ENCODE measurements at regions not wholly inside any gene's neighbourhood (a gene's known extent, or its start where the extent isn't known, plus 50 kb on each side); places are given as distances from the start of the nearest gene placed in this dataset.

DNA sequence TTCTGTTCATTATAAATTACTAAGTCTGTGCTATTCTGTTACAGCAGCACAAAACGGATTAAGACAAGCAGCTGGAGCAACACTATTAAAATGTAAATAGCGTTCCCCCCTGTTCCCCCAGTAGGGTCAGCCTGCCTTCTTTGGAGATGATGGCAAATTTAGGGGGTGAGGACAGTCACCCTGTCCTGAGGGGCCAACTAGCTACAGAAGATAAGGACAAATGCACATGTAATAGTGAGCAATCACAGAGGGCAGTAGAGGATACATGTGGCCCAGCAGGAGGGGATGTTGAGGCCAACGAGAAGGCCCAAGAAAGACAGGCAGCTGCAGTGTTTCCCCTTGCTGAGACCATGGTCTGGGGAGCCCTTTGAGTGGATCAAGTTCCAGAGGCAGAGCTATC is 266.7 kb upstream of the CDYL start:
- TF ChIP-seq ZFP3 (CRISPR knock-in tag; IDR thresholded peaks at IDR 0.05) (no peak), ZNF70 (CRISPR knock-in tag; IDR thresholded peaks at IDR 0.05) (no peak), OSR1 (CRISPR knock-in tag; IDR thresholded peaks at IDR 0.05) (no peak), TOX (CRISPR knock-in tag; IDR thresholded peaks at IDR 0.05; ENCODE audit: borderline replicate concordance) (no peak), GLIS3 (CRISPR knock-in tag; IDR thresholded peaks at IDR 0.05) (no peak), ISL1 (CRISPR knock-in tag; IDR thresholded peaks at IDR 0.05) (no peak), RARB (CRISPR knock-in tag; IDR thresholded peaks at IDR 0.05) (no peak), ZNF565 (CRISPR knock-in tag; conservative IDR thresholded peaks at IDR 0.05; ENCODE audit: low read depth) (no peak), BACH2 (CRISPR knock-in tag; IDR thresholded peaks at IDR 0.05; ENCODE audit: borderline replicate concordance) (no peak), ZC3H10 (CRISPR knock-in tag; IDR thresholded peaks at IDR 0.05) (no peak), ZFP30 (CRISPR knock-in tag; IDR thresholded peaks at IDR 0.05) (no peak), ARNTL (CRISPR knock-in tag; IDR thresholded peaks at IDR 0.05; ENCODE audit: borderline replicate concordance, low read depth) (no peak), ZNF8 (CRISPR knock-in tag; IDR thresholded peaks at IDR 0.05) (no peak), PPARA (CRISPR knock-in tag; IDR thresholded peaks at IDR 0.05; ENCODE audit: borderline replicate concordance) (no peak), SNAI2 (CRISPR knock-in tag; IDR thresholded peaks at IDR 0.05) (no peak), TCF4 (CRISPR knock-in tag; IDR thresholded peaks at IDR 0.05; ENCODE audit: borderline replicate concordance) (no peak)
- TF ChIP-seq, protein P1, sequence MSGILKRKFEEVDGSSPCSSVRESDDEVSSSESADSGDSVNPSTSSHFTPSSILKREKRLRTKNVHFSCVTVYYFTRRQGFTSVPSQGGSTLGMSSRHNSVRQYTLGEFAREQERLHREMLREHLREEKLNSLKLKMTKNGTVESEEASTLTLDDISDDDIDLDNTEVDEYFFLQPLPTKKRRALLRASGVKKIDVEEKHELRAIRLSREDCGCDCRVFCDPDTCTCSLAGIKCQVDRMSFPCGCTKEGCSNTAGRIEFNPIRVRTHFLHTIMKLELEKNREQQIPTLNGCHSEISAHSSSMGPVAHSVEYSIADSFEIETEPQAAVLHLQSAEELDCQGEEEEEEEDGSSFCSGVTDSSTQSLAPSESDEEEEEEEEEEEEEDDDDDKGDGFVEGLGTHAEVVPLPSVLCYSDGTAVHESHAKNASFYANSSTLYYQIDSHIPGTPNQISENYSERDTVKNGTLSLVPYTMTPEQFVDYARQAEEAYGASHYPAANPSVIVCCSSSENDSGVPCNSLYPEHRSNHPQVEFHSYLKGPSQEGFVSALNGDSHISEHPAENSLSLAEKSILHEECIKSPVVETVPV (CRISPR knock-in tag; IDR thresholded peaks at IDR 0.05) = no peak
- TF ChIP-seq, protein P2, sequence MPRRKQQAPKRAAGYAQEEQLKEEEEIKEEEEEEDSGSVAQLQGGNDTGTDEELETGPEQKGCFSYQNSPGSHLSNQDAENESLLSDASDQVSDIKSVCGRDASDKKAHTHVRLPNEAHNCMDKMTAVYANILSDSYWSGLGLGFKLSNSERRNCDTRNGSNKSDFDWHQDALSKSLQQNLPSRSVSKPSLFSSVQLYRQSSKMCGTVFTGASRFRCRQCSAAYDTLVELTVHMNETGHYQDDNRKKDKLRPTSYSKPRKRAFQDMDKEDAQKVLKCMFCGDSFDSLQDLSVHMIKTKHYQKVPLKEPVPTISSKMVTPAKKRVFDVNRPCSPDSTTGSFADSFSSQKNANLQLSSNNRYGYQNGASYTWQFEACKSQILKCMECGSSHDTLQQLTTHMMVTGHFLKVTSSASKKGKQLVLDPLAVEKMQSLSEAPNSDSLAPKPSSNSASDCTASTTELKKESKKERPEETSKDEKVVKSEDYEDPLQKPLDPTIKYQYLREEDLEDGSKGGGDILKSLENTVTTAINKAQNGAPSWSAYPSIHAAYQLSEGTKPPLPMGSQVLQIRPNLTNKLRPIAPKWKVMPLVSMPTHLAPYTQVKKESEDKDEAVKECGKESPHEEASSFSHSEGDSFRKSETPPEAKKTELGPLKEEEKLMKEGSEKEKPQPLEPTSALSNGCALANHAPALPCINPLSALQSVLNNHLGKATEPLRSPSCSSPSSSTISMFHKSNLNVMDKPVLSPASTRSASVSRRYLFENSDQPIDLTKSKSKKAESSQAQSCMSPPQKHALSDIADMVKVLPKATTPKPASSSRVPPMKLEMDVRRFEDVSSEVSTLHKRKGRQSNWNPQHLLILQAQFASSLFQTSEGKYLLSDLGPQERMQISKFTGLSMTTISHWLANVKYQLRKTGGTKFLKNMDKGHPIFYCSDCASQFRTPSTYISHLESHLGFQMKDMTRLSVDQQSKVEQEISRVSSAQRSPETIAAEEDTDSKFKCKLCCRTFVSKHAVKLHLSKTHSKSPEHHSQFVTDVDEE (CRISPR knock-in tag; IDR thresholded peaks at IDR 0.05) = no peak
- TF ChIP-seq, protein P3, sequence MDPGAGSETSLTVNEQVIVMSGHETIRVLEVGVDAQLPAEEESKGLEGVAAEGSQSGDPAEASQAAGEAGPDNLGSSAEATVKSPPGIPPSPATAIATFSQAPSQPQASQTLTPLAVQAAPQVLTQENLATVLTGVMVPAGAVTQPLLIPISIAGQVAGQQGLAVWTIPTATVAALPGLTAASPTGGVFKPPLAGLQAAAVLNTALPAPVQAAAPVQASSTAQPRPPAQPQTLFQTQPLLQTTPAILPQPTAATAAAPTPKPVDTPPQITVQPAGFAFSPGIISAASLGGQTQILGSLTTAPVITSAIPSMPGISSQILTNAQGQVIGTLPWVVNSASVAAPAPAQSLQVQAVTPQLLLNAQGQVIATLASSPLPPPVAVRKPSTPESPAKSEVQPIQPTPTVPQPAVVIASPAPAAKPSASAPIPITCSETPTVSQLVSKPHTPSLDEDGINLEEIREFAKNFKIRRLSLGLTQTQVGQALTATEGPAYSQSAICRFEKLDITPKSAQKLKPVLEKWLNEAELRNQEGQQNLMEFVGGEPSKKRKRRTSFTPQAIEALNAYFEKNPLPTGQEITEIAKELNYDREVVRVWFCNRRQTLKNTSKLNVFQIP (CRISPR knock-in tag; IDR thresholded peaks at IDR 0.05; ENCODE audit: borderline replicate concordance, low read depth) = no peak
- TF ChIP-seq, protein P4, sequence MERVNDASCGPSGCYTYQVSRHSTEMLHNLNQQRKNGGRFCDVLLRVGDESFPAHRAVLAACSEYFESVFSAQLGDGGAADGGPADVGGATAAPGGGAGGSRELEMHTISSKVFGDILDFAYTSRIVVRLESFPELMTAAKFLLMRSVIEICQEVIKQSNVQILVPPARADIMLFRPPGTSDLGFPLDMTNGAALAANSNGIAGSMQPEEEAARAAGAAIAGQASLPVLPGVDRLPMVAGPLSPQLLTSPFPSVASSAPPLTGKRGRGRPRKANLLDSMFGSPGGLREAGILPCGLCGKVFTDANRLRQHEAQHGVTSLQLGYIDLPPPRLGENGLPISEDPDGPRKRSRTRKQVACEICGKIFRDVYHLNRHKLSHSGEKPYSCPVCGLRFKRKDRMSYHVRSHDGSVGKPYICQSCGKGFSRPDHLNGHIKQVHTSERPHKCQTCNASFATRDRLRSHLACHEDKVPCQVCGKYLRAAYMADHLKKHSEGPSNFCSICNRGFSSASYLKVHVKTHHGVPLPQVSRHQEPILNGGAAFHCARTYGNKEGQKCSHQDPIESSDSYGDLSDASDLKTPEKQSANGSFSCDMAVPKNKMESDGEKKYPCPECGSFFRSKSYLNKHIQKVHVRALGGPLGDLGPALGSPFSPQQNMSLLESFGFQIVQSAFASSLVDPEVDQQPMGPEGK (CRISPR knock-in tag; IDR thresholded peaks at IDR 0.05; ENCODE audit: borderline replicate concordance) = no peak
- ATAC-seq = no peak

DNA sequence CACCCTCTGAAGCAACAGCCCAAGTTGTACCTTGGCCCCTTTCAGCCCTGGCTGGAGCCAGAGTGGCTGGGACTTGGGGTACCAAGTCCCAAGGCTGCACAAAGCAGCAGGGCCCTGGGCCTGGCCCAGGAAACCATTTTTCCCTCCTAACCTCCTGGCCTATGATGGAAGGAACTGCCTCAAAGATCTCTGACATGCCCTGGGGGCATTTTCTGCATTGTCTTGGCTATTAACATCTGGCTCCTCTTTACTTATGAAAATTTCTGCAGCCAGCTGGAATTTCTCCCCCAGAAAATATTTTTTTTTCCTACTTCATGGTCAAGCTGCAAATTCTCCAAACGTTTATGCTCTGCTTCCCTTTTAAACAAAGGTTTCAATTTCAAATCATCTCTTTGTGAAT is 269.4 kb upstream of the CDYL start:
- TF ChIP-seq TCF4 (CRISPR knock-in tag; IDR thresholded peaks at IDR 0.05; ENCODE audit: borderline replicate concordance) (no peak), ZC3H10 (CRISPR knock-in tag; IDR thresholded peaks at IDR 0.05) (no peak), ZNF8 (CRISPR knock-in tag; IDR thresholded peaks at IDR 0.05) (no peak), SNAI2 (CRISPR knock-in tag; IDR thresholded peaks at IDR 0.05) (no peak), TOX (CRISPR knock-in tag; IDR thresholded peaks at IDR 0.05; ENCODE audit: borderline replicate concordance) (no peak)
- TF ChIP-seq, protein P2 (CRISPR knock-in tag; IDR thresholded peaks at IDR 0.05) = no peak
- ATAC-seq = no peak

Measured in SK-N-SH treated with all-trans-retinoic acid at 6 μM for 48 hours (cell line).